DMS 273 treated with DMSO at 0.1 percent for 48 hours (cell line): ENCODE measurements at regions not wholly inside any gene's neighbourhood (a gene's known extent, or its start where the extent isn't known, plus 50 kb on each side); places are given as distances from the start of the nearest gene placed in this dataset.
"Not testable (repeated sequence)": the region's sequence is repeated elsewhere in the genome, so short reads cannot be mapped to it uniquely, and the experiment has no call there.

Experiments
- DNase-seq: peaks from one replicate; lab custom pipeline; 2025; lab: John Stamatoyannopoulos, UW

DNA sequence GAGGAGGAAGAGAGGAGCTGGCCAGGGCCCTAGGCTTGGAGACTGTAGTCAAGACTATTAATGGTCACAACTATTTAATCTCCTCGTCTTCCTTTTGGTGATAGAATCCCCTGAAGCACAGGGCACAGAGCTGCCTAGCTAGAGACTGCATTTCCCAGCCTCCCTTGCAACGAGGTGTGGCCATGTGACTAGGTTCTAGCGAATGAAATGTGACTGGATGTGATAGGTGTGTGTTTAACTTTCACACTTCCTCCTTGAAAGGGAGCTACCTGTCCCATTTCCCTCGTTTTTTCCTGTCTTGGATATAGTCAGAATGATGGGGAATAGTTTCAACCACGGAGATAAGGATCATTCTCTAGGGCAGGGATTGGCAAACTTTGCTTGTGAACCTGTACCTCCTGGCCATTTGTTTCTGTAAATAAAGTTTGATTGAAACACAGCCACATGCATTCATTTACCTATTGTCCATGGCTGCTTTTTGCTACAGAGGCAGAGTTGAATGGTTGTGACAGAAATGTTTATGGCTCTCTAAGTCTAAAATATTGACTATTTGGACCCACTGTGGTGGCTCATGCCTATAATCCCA lies 313.5 kb downstream of the MIAT start:
- DNase-seq = no peak

DNA sequence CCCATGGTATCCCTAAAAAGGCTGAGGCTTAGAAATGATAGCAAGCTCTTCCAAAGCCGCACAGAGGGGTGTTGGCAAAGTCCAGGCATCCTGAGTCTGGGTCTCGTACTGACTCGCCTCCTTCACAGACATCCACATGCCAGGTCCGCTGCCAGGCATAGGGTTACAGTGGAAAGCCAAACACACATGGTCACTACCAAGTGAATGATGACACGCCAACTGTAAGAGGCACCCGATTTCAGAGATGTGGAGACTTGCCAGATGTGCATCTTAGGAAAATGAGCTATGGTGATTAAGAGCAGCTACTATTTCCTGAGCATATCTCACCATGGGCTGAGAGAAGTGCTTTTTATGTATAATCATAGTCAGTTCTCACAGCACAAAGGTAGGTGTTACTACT lies 314.9 kb downstream of the MIAT start:
- no peak for DNase-seq

GRCh38 chr22:26972915-26973314 lies 315.5 kb downstream of the MIAT start:
- not testable (repeated sequence) for DNase-seq

- DNase-seq = no peak
Observed at GRCh38 chr22:26974034-26974433, 316.6 kb downstream of the MIAT start.

DNA sequence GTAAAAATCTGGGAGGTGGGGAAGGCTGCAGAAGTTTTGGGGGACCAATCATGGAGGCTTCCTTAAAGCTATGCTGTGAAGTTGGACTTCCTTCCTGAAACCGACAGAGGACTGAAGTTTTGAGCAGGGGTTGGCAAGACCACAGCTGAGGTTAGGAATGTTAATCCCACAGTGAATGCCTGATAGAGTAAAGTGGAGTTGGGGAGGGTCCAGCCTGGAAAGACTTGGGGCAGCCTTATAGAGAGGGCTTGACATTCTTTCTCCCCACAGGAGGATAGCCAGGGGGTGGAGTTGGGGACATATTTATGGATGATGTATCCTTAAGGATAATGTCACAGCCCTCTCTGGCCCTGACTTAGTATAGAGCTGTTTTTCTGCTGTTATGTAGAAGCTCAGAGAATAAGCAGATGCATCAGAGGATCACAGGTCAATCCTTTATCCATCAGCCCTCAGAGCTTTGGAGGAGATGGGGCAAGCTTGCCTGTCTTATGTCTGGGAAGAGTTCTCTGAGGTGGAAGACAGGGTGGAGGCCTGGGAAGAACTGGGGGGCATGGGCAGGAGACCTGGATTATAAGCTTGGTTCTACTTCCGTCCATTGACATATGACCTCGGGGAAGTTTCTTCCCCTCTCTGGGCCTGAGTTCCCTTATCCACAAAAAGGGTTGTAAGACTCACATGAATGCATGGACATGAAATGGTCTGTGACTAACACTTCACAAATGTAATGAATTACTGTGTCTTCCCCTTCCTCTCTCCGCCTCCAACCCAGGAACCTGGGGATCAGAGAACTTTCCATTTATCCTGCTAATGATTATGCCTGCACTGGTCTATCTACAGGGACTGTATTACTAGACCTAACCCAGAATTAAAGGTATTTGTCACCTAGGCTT lies 317.8 kb downstream of the MIAT start:
- no peak for DNase-seq

GRCh38 chr22:26975865-26976264 lies 318.5 kb downstream of the MIAT start:
- DNase-seq = no peak

DNA sequence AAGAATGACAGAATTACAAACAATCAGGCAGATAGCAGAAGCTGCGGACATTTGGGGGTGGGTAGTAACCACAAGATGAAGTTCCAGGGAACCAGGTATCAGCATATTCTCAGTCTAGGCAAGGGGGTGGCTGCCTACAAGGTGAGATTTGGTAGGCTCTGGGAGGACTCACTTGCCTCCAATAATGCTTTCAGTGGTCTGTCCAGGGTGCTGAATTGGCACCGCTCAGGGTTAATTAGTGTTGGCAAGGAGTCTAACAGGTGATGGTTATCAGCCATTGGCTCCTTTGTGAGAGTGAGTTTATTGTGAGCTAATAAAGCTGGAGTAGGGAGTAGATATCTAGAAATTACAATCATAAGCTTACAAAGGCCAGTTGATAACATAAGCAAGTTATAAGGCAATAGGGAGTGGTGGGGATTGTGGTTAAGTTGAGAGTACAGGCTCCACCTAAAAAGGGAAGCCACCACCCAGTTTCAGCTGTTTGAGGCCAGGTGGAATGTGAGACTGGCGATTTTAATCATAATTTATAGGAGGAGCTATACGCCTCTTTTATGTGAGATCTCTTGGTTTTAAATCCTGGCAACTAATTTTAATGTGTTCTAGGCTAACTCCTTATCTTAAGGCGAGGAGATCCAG lies 320.5 kb downstream of the MIAT start:
- DNase-seq = no peak

GRCh38 chr22:26979294-26979693 lies 321.9 kb downstream of the MIAT start:
- no peak for DNase-seq

DNA sequence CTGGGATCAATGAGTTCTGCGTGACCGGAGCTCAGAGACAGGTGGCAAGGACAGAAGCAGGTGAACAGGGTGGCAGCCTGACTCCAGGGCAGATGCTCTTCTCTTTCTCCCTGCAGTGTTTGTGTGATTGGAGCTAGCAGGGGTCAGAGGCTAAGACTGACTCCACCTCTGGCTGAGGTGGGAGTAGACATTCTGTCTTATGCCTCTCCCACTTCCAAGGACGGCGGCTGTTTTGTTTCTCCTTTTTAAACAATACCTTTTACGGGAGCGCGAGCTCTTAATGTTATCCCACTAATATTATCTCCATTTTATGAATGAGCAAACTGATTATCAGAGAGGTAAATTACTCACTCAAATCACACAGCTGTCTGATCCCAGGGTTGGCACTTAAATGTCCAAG lies 323.7 kb downstream of the MIAT start:
- no peak for DNase-seq

- no peak for DNase-seq
Observed at GRCh38 chr22:26981541-26981940, 324.2 kb downstream of the MIAT start.

DNA sequence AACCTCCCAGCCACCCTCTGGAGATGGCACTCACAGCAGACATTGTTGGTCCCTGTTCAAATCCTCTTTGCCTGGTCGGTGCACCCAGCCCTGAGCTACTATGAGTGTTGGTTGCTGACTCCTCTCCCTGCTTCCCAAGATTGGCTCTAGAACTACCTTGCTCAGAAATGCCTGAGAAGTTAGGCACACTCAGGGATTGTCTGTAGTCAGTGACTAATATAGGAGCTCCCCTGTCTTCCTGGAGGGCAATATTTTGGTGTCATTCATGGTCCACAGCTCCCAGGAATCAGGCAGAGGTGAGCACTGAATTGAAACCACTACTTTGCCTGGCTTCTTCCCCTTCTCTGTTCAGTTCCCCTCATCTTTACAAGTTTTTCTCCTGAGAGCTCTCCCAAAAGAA lies 325.9 kb downstream of the MIAT start:
- no peak for DNase-seq

- DNase-seq = no peak
Observed at GRCh38 chr22:26985206-26985605, 327.8 kb downstream of the MIAT start.

DNA sequence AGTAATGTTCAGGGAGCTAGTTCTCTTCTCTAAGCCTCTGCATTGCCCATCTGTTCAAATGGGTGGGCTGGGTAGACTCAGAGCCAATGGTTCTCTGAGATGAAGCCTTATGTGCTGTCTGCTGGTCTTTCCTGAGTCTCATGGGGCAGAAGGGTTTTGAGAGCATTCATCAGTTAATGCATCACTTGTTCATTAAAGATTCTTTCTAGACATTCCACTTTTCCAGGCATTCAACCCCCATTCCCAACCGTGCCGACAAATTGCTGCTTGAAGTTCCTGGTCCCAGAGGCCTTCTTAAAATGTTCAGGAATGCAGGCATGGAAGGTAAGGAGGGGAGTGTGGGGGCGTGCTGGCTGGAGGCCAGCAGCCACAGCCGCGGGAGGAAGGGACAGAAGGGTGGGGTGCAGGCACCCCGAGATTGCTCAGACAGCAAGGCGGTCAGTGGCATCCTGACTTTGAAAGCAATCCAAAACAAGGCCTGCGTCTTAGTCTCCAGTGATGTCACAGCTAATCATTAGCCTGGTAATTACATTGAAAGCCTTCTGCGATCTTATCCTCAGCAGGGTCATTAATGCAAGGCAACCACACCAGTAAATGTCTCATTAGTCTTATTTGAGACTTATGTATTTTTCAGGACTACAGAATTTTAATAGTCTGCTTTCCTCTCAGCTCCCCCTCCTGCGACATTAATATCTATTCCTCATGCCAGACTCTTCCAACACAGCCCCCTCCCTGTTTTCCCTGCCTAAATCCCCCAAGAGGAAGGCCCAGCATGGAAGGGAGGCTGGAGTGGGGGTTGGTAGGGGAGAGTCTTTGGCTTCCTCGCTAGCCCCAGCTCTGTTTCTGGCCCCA lies 328.8 kb downstream of the MIAT start:
- no peak for DNase-seq

DNA sequence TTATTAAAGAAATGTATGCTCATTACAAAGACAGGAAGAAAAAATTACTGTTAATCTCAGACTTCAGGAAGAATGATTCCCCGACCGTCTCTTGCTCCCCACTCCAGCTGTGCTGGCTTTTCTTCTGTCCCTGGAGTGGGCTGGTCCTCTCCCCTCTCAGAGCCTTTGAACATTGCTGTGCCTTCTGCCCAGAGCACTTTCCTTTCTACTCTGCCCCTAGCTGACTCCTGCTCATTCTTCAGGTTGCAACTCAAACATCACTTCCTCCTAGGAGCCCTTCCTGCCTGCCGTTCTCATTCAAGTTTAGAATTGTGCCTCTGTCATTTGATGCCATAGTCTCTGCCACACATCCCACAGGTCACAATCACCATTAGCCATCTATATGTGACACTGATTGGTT lies 329.5 kb downstream of the MIAT start:
- DNase-seq = no peak

GRCh38 chr22:26990503-26991189 lies 333.3 kb downstream of the MIAT start:
- DNase-seq = no peak

GRCh38 chr22:26992556-26992955 lies 335.2 kb downstream of the MIAT start:
- DNase-seq = no peak

DNA sequence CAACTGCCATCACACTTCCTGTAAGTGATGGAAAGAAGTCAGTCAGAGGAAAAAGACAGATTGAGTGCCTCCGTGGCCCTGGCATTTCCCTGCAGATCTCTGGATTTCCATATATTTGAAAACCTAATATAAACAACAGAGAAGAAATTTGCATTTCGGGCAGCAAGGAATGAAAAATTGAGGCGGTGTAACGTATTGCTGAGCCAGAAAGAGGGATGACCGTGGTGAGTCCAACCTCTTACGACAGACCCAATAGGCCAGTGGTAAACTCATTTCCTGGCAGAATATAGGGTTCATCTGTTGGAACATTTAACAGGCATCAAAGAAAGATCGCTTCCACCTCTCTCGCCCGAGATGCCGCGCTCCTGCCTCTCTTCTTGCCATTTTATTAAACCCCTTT lies 336.5 kb downstream of the MIAT start:
- no peak for DNase-seq

DNA sequence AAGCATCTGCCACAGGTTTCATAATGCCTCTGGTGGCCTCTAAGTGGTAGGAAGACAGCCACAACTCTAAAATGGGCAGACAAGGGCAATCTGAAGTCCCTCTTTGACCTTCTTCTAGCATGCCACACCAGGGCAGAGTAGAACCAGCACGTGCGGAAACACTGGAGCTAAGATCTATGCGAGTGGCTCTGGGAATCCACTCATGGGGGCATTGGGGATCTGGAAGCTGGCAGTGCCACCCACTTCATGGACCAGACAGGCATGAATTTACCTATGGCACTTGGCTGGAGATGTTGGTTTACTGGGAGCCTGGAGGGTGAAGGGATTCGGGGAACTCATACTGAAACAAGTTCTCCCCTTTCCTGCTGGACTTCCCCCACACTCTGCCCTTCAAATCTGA lies 337.4 kb downstream of the MIAT start:
- DNase-seq = no peak

DNA sequence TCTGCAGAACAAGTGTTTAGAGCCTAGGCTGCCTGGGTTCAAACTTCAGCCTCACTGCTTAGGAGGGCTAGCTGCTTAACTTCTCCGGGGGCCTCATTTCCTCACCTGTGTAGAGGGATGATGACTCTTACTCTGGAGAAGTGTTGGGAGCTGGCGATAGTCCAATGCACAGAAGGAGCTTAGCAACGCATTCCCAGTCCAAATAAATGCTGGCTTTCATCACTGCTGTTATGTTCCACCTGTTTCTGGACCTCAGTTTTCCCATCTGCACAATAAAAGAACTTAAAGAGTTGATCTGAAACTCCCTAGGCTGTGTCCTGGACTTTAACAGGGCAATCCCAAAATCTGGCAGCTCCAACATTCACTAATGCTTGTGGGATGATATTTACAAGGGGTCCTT lies 337.8 kb downstream of the MIAT start:
- no peak for DNase-seq

GRCh38 chr22:26996154-26996553 lies 338.8 kb downstream of the MIAT start:
- DNase-seq = no peak

- DNase-seq = no peak
Observed at GRCh38 chr22:26998129-26998528, 340.7 kb downstream of the MIAT start.

DNA sequence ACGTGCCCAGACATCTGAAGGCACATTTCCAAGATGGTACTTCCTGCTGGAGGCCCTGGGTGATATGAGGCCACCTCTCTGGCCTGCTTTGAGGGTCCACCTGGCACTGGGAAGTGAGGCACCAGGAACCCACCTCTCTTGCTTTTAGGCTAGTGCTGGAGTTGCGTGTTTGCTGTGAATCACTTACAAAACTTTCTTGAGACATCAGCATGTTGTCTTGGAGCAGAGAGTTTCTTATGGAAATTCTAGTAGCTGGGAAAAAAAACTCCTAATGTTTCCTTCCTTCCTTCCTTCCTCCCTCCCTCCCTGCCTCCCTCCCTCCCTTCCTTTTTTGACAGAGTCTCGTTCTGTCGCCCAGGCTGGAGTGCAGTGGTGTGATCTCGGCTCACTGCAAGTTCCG lies 341.3 kb downstream of the MIAT start:
- DNase-seq = no peak
